ENCODE measurements at regions not wholly inside any gene's neighbourhood (a gene's known extent, or its start where the extent isn't known, plus 50 kb on each side); places are given as distances from the start of the nearest gene placed in this dataset.

GRCh38 chr1:67632356-67632755 is 52.6 kb upstream of the GADD45A start:
- in situ Hi-C loops (cut with HindIII; ENCODE audit: low sequenced_read_pairs), result no loop called here

- in situ Hi-C loops (cut with HindIII; ENCODE audit: low sequenced_read_pairs), result no loop called here
Observed at GRCh38 chr1:67632811-67633655, 52.0 kb upstream of the GADD45A start.

- in situ Hi-C loops (cut with HindIII; ENCODE audit: low sequenced_read_pairs), result no loop called here
Observed at GRCh38 chr1:67634396-67634935, 50.5 kb upstream of the GADD45A start.

- in situ Hi-C loops (cut with HindIII; ENCODE audit: low sequenced_read_pairs), result no loop called here
Observed at GRCh38 chr1:67635055-67635809, 49.8 kb upstream of the GADD45A start.

Data from endothelial cell of hepatic sinusoid (primary cell).